ENCODE measurements at regions not wholly inside any gene's neighbourhood (a gene's known extent, or its start where the extent isn't known, plus 50 kb on each side); places are given as distances from the start of the nearest gene placed in this dataset.

DNA sequence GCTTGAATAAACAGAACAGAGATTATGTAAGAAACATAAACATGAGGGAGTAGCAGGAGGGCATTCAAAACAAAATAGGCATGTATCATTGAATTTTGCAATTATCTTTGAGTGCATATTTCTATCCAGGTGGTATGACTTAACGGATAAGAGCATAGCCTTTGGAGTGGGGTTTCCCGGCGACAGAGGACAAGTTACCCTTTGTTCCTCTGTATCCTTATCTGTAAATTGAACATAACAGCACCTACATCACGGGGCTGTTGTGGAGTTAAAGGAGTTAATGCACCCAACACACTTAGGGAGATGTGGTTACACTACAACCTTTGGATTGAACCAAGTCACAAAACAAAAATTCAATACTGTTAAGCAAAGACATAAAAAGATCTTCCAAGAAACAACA, 314.6 kb upstream of the KIF2A start:
- no peak for FAIRE-seq
- DNase-seq (ENCODE audit: insufficient read length, low spot score): no peak
- TF ChIP-seq, protein P1, sequence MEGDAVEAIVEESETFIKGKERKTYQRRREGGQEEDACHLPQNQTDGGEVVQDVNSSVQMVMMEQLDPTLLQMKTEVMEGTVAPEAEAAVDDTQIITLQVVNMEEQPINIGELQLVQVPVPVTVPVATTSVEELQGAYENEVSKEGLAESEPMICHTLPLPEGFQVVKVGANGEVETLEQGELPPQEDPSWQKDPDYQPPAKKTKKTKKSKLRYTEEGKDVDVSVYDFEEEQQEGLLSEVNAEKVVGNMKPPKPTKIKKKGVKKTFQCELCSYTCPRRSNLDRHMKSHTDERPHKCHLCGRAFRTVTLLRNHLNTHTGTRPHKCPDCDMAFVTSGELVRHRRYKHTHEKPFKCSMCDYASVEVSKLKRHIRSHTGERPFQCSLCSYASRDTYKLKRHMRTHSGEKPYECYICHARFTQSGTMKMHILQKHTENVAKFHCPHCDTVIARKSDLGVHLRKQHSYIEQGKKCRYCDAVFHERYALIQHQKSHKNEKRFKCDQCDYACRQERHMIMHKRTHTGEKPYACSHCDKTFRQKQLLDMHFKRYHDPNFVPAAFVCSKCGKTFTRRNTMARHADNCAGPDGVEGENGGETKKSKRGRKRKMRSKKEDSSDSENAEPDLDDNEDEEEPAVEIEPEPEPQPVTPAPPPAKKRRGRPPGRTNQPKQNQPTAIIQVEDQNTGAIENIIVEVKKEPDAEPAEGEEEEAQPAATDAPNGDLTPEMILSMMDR (IDR thresholded peaks at IDR 0.05; ENCODE audit: insufficient read depth, missing control alignments): no peak

GRCh38 chr5:61991866-61992265, 314.1 kb upstream of the KIF2A start:
- TF ChIP-seq, protein P1 (IDR thresholded peaks at IDR 0.05; ENCODE audit: insufficient read depth, missing control alignments): no peak
- no peak for FAIRE-seq
- no peak for DNase-seq (ENCODE audit: insufficient read length, low spot score)

DNA sequence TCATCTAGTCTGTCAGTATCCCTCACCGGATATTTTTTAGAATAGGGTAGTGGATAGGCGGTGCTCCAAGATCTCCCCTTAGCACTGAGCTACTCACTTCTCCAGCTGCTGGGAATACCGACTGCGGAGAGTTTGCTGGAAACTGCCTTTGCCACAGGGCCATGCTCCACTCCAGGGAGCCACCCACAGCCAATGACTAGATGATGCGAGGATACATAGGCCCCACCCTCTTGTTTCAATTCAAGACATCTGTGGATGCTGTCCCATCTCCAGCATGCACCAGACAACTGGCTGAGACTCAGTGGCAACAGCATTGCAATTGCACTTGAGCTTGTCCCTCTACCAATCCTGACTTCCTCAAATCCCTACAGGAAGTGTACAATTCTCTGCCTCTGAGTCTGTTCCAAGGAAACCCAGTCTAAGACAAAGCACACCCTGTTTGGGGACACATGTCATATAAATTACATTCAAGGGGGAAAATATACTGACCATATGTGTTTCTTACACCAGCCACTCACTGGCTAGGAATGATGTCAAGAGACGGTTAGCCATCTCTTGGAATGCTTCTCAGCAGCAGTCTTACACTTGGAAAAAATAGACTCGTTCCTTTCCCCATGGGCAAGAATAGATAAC, 312.6 kb upstream of the KIF2A start:
- no peak for FAIRE-seq
- TF ChIP-seq, protein P1 (IDR thresholded peaks at IDR 0.05; ENCODE audit: insufficient read depth, missing control alignments): no peak
- no peak for DNase-seq (ENCODE audit: insufficient read length, low spot score)

GRCh38 chr5:61994171-61994570, 311.8 kb upstream of the KIF2A start:
- FAIRE-seq: no peak
- TF ChIP-seq, protein P1 (IDR thresholded peaks at IDR 0.05; ENCODE audit: insufficient read depth, missing control alignments): no peak
- no peak for DNase-seq (ENCODE audit: insufficient read length, low spot score)

- FAIRE-seq (no peak), DNase-seq (ENCODE audit: insufficient read length, low spot score) (no peak)
- TF ChIP-seq, protein P1 (IDR thresholded peaks at IDR 0.05; ENCODE audit: insufficient read depth, missing control alignments): no peak
Observed at GRCh38 chr5:61995486-61995885, 310.5 kb upstream of the KIF2A start.

- DNase-seq (ENCODE audit: insufficient read length, low spot score): no peak
- TF ChIP-seq, protein P1 (IDR thresholded peaks at IDR 0.05; ENCODE audit: insufficient read depth, missing control alignments): no peak
- FAIRE-seq: no peak
Observed at GRCh38 chr5:61999371-61999770, 306.6 kb upstream of the KIF2A start.

DNA sequence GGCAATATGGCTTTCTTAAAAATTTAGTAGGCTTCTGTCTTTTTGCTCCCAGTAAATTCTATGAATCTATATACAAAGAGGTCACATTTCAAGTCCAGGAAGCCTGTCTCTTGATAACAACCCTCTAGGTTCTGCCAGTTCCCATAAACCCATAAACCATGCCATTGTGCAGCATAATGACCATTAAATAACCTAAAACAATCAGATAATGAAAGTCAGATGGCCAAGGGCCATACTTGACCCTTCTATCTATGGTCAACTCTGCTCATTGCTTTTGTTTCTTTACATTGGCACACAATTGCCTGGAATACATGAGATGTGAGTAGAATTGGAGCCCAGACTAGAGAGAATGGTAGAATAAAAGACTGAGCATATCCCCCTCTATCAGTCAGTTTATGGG, 305.4 kb upstream of the KIF2A start:
- FAIRE-seq (no peak), DNase-seq (ENCODE audit: insufficient read length, low spot score) (no peak)
- TF ChIP-seq, protein P1 (IDR thresholded peaks at IDR 0.05; ENCODE audit: insufficient read depth, missing control alignments): no peak
